Neuronal stem cell (in vitro differentiated cells): ENCODE measurements at regions not wholly inside any gene's neighbourhood (a gene's known extent, or its start where the extent isn't known, plus 50 kb on each side); places are given as distances from the start of the nearest gene placed in this dataset.

Experiments
- DNase-seq: peaks from one replicate; pipeline ENCODE4 v3.0.0-alpha.2; 2013; ENCODE audit warnings: low spot score
- H2AFZ ChIP-seq: one replicate; pipeline ENCODE4 v1.6.1; 2013; ENCODE audit warnings: mild to moderate bottlenecking, low read length, inconsistent platforms
- H2AK5ac ChIP-seq: 2 replicates; pipeline ENCODE4 v1.6.1; 2013; ENCODE audit warnings: low read depth, mild to moderate bottlenecking, inconsistent platforms, low read length, moderate library complexity, mixed read lengths
- H2BK120ac ChIP-seq: 2 replicates; pipeline ENCODE4 v1.6.1; 2013; ENCODE audit warnings: low read depth, mild to moderate bottlenecking, inconsistent platforms, low read length, moderate library complexity, mixed read lengths
- H2BK12ac ChIP-seq: one replicate; pipeline ENCODE4 v1.6.1; 2013; ENCODE audit warnings: low read length, inconsistent platforms
- H2BK15ac ChIP-seq: 2 replicates; pipeline ENCODE4 v1.6.1; 2013; ENCODE audit warnings: mild to moderate bottlenecking, low read length, inconsistent platforms, mixed read lengths
- H2BK5ac ChIP-seq: one replicate; pipeline ENCODE4 v1.6.1; 2013; ENCODE audit warnings: inconsistent platforms, mild to moderate bottlenecking, low read length, moderate library complexity
- H3K14ac ChIP-seq: one replicate; pipeline ENCODE4 v1.6.1; 2013; ENCODE audit warnings: low read length, inconsistent platforms
- H3K18ac ChIP-seq: 2 replicates; pipeline ENCODE4 v1.6.1; 2013; ENCODE audit warnings: low read length, inconsistent platforms
- H3K23ac ChIP-seq: 2 replicates; pipeline ENCODE4 v1.6.1; 2013; ENCODE audit warnings: low read depth, mild to moderate bottlenecking, mixed read lengths, low read length, inconsistent platforms; ENCODE audit not compliant: poor library complexity
- H3K27ac ChIP-seq: replicated peaks from 3 replicates; pipeline ENCODE4 v1.5.1; 2013; ENCODE audit warnings: low read length, inconsistent platforms
- H3K27me3 ChIP-seq, 3 experiments: 2 replicates each; pipeline ENCODE4 v1.6.1; 2013; ENCODE audit warnings: low read length in 3 of 3, mild to moderate bottlenecking in 2 of 3, inconsistent platforms in 1 of 3, low read depth in 1 of 3, mixed read lengths in 1 of 3, moderate library complexity in 1 of 3; ENCODE audit not compliant: control insufficient read depth in 3 of 3, insufficient read depth in 3 of 3
- H3K36me3 ChIP-seq, 2 donors: replicated peaks in 1 of 2; 2 replicates each; pipeline ENCODE4 v1.6.1; 2013; ENCODE audit warnings: low read length in 2 of 2; ENCODE audit not compliant: control insufficient read depth in 2 of 2, insufficient read depth in 2 of 2
- H3K4ac ChIP-seq: 2 replicates; pipeline ENCODE4 v1.6.1; 2013; ENCODE audit warnings: inconsistent platforms, mild to moderate bottlenecking, low read length, moderate library complexity
- H3K4me1 ChIP-seq, 2 donors: 1 replicate in 1 of 2; 2 replicates in 1 of 2; pipeline ENCODE4 v1.6.1; 2013; ENCODE audit warnings: low read length in 2 of 2, low read depth in 1 of 2; ENCODE audit not compliant: control insufficient read depth in 2 of 2, insufficient read depth in 1 of 2
- H3K4me2 ChIP-seq: one replicate; pipeline ENCODE4 v1.6.1; 2013; ENCODE audit warnings: mild to moderate bottlenecking, low read length, inconsistent platforms; ENCODE audit not compliant: insufficient read depth, poor library complexity, severe bottlenecking
- H3K4me3 ChIP-seq, 2 donors: 2 replicates each; pipeline ENCODE4 v1.5.1; 2013; ENCODE audit warnings: low read length in 2 of 2, mild to moderate bottlenecking in 2 of 2, inconsistent platforms in 1 of 2, moderate library complexity in 1 of 2
- H3K79me1 ChIP-seq: one replicate; pipeline ENCODE4 v1.6.1; 2013; ENCODE audit warnings: low read depth, mild to moderate bottlenecking, inconsistent platforms, low read length, moderate library complexity
- H3K9ac ChIP-seq: one replicate; pipeline ENCODE4 v1.6.1; 2013; ENCODE audit warnings: mild to moderate bottlenecking, low read depth, low read length, inconsistent platforms; ENCODE audit not compliant: poor library complexity
- H3K9me3 ChIP-seq, 2 donors: replicated peaks in 1 of 2; 2 replicates each; pipeline versions ENCODE3 to v1.6.1; 2013; ENCODE audit warnings: low read length in 2 of 2, mild to moderate bottlenecking in 2 of 2, inconsistent platforms in 1 of 2, low read depth in 1 of 2, mixed read lengths in 1 of 2, moderate library complexity in 1 of 2; ENCODE audit not compliant: control insufficient read depth in 2 of 2, insufficient read depth in 1 of 2
- H4K8ac ChIP-seq: one replicate; pipeline ENCODE4 v1.6.1; 2013; ENCODE audit warnings: low read depth, mild to moderate bottlenecking, inconsistent platforms, low read length, moderate library complexity
- H4K91ac ChIP-seq: one replicate; pipeline ENCODE4 v1.6.1; 2013; ENCODE audit warnings: low read length, low read depth, mild to moderate bottlenecking, inconsistent platforms; ENCODE audit not compliant: poor library complexity
- WGBS, 2 donors: extraction: QIAGEN DNeasy Blood & Tissue Kit; methylation state at CpG; one replicate each; pipeline ENCODE4 v1.1.7; 2013; ENCODE audit warnings: missing lambda C conversion rate in 2 of 2, mixed read lengths in 1 of 2; ENCODE audit not compliant: insufficient read length in 2 of 2, insufficient replicate concordance in 1 of 2; ENCODE audit errors: extremely low coverage in 2 of 2; 5-methylcytosine and 5-hydroxymethylcytosine counted together

DNA sequence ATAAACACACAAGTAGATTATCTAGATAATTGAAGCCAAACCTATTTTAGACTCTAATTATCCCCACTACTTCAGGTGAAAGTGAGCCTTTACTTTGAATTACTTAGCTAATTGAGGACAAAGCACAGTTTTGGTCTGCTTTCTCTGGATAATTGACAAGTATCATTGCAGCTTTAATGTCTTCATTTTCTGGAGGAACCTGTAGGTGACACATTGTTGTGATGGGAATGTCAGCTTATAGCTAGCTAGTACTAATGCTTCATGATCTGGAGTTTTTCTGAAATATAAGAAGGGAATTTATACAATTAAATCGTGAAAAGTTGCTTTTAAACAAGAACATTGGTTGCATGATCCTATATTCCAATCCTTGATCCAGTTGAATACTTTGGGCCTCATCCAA, 319.3 kb upstream of the CITED2 start:
- no peak overlapping the region for H3K18ac ChIP-seq
- no peak overlapping the region for H2BK12ac ChIP-seq
- H2AK5ac ChIP-seq: no peak overlapping the region
- H2AFZ ChIP-seq: no peak overlapping the region
- no peak overlapping the region for H3K9ac ChIP-seq
- H2BK5ac ChIP-seq: no peak overlapping the region
- no peak overlapping the region for H3K4ac ChIP-seq
- no peak overlapping the region for H3K27ac ChIP-seq
- no peak overlapping the region for H4K8ac ChIP-seq
- no peaks in the 10 kb centered on the region for H3K36me3 ChIP-seq
- H3K23ac ChIP-seq: no peak overlapping the region
- no peak for DNase-seq
- no peaks in the 10 kb centered on the region for H3K4me1 ChIP-seq
- no peak overlapping the region for H3K4me3 ChIP-seq
- no CpG with 5 or more reads among the region's 1 CpG for WGBS, 2 donors
- no peak overlapping the region for H3K4me2 ChIP-seq
- H3K27me3 ChIP-seq: no peaks in the 10 kb centered on the region
- H2BK15ac ChIP-seq: no peak overlapping the region
- H3K14ac ChIP-seq: no peak overlapping the region
- H3K9me3 ChIP-seq: no peaks in the 10 kb centered on the region
- no peak overlapping the region for H4K91ac ChIP-seq
- H2BK120ac ChIP-seq: no peak overlapping the region
- no peaks in the 10 kb centered on the region for H3K79me1 ChIP-seq

DNA sequence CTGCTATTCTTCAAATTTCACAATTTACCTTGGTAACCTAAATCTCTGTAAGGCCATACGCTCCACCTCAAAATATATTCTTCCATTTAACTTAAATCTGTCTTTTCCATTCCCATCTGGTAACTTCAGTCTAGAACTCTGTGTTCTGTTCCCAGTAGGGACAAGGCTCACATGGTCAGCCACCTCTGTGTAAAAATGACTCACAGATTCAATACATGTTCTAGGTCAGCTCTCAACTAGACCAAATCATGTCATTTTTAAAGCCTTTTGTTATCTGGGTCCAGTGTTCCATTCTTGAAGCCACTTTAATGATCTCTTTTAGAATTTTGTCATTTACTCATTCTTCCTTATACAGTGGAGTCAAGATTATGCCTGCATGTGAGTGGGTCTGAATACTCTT, 315.6 kb upstream of the CITED2 start:
- no peak overlapping the region for H2AFZ ChIP-seq
- H2AK5ac ChIP-seq: no peak overlapping the region
- H2BK120ac ChIP-seq: no peak overlapping the region
- no peak overlapping the region for H3K14ac ChIP-seq
- no peaks in the 10 kb centered on the region for H3K36me3 ChIP-seq
- 100% methylated on average over 1 of the region's 1 CpG; no CpG with 5 or more reads in 1 of the 2 donors for WGBS, 2 donors
- no peak overlapping the region for H3K4me2 ChIP-seq
- H3K79me1 ChIP-seq: no peaks in the 10 kb centered on the region
- H4K8ac ChIP-seq: no peak overlapping the region
- no peak overlapping the region for H4K91ac ChIP-seq
- no peak for DNase-seq
- H2BK12ac ChIP-seq: no peak overlapping the region
- H3K4ac ChIP-seq: no peak overlapping the region
- no peak overlapping the region for H3K23ac ChIP-seq
- no peak overlapping the region for H3K27ac ChIP-seq
- no peaks in the 10 kb centered on the region for H3K9me3 ChIP-seq
- no peak overlapping the region for H3K4me3 ChIP-seq
- no peak overlapping the region for H2BK15ac ChIP-seq
- no peak overlapping the region for H2BK5ac ChIP-seq
- no peak overlapping the region for H3K18ac ChIP-seq
- H3K9ac ChIP-seq: no peak overlapping the region
- H3K27me3 ChIP-seq: no peaks in the 10 kb centered on the region
- H3K4me1 ChIP-seq: no peaks in the 10 kb centered on the region

DNA sequence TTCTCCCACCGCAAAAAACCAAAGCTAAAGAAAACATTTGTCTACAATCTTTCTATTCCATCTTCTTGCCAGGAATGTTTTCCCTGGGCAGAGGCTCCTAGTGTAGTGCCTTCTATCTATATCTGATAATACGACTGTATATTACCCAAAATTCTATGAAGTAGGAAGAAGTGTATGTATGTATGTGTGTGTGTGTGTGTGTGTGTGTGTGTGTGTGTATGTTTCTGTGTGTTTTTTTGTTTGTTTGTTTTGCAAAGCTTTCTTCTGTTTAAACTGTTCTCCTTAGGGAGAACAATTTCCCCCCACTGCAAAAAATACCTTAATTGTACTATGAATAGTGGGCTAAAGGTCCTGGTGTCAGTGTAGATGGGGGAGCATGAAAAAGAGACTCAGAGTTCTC, 312.6 kb upstream of the CITED2 start:
- no peak overlapping the region for H3K27ac ChIP-seq
- H2AFZ ChIP-seq: no peak overlapping the region
- H3K79me1 ChIP-seq: no peaks in the 10 kb centered on the region
- no peak overlapping the region for H2BK15ac ChIP-seq
- no peak overlapping the region for H4K91ac ChIP-seq
- no peak overlapping the region for H2BK12ac ChIP-seq
- no peak overlapping the region for H2AK5ac ChIP-seq
- H3K4me2 ChIP-seq: no peak overlapping the region
- no peak overlapping the region for H3K14ac ChIP-seq
- no CpG with 5 or more reads among the region's 2 CpGs for WGBS, 2 donors
- no peaks in the 10 kb centered on the region for H3K9me3 ChIP-seq
- H3K36me3 ChIP-seq: no peaks in the 10 kb centered on the region
- H3K27me3 ChIP-seq: no peaks in the 10 kb centered on the region
- no peak overlapping the region for H3K4me3 ChIP-seq
- H2BK5ac ChIP-seq: no peak overlapping the region
- H3K4me1 ChIP-seq: no peaks in the 10 kb centered on the region
- no peak overlapping the region for H2BK120ac ChIP-seq
- no peak for DNase-seq
- no peak overlapping the region for H3K9ac ChIP-seq
- H4K8ac ChIP-seq: no peak overlapping the region
- H3K18ac ChIP-seq: no peak overlapping the region
- no peak overlapping the region for H3K4ac ChIP-seq
- no peak overlapping the region for H3K23ac ChIP-seq

DNA sequence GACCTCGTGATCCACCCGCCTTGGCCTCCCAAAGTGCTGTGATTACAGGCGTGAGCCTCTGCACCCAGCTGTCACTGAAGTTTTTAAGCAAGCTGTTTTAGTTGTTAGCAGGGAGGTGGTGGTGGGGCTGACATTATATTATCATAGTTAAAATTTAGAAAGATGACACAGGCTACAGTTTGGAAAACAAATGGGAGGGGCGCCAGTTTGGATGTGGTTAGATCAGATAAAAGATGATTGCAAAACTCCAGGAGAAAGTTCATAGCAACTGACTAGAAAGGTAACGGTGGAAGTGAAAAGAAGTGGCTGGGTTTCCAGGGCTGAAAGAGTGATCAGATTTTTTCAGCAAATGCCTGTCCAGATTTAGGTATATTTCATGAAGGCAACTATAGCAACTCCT, 311.9 kb upstream of the CITED2 start:
- no CpG with 5 or more reads among the region's 5 CpGs for WGBS, 2 donors

More for the DNA sequence above, 311.9 kb upstream of the CITED2 start:
- no peak overlapping the region for H2AK5ac ChIP-seq
- H3K36me3 ChIP-seq: no peaks in the 10 kb centered on the region
- no peaks in the 10 kb centered on the region for H3K79me1 ChIP-seq
- H2BK15ac ChIP-seq: no peak overlapping the region
- H3K4me2 ChIP-seq: no peak overlapping the region
- H3K27ac ChIP-seq: no peak overlapping the region
- no peak overlapping the region for H3K18ac ChIP-seq
- H2BK5ac ChIP-seq: no peak overlapping the region
- no peak overlapping the region for H3K9ac ChIP-seq
- no peak overlapping the region for H2BK120ac ChIP-seq
- H4K91ac ChIP-seq: no peak overlapping the region
- H3K23ac ChIP-seq: no peak overlapping the region
- H3K27me3 ChIP-seq: no peaks in the 10 kb centered on the region
- H3K4ac ChIP-seq: no peak overlapping the region
- H3K9me3 ChIP-seq: no peaks in the 10 kb centered on the region
- H2AFZ ChIP-seq: no peak overlapping the region
- DNase-seq: no peak
- H3K4me3 ChIP-seq: no peak overlapping the region
- no peak overlapping the region for H2BK12ac ChIP-seq
- no peak overlapping the region for H3K14ac ChIP-seq
- no peaks in the 10 kb centered on the region for H3K4me1 ChIP-seq
- no peak overlapping the region for H4K8ac ChIP-seq
